GM19438 (cell line): ENCODE measurements at regions not wholly inside any gene's neighbourhood (a gene's known extent, or its start where the extent isn't known, plus 50 kb on each side); places are given as distances from the start of the nearest gene placed in this dataset.
A peak's percentile ranks its signal among the peaks of the same experiment; 100 is the strongest.

Source experiments
- ATAC-seq: cut with Tn5 transposase; IDR thresholded peaks from one replicate; pipeline ENCODE4 v1.9.1; 2021; ENCODE audit warnings: low read depth; ENCODE audit not compliant: unreplicated experiment

DNA sequence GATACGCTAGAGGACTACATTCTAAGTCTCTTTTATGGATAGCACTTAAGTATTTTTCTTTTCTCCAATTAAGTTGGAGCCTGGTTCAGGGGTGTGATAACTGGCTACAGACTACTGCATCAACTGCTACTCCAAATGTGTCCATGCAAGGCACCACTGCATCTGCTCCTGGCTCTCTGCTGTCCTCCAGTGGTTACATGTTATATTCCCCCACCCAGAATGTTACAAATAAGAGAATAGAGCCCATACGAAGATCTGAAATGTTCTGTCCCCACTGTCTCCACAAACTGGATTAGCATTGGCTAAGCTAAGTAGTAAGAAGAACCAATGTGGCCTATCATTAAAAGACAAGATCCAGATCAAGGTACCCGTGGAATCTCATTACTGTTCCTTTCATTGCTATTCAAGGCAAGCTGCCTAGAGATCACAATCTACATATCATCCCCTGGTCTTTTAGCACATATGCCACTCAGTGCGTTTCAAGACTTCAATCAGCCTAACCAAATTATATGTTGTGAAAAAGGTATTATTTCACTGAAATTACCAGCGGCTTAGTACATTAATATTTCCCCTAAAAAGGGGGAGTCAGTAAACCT, 308.3 kb upstream of the SLC8A1 start:
- no peak for ATAC-seq

DNA sequence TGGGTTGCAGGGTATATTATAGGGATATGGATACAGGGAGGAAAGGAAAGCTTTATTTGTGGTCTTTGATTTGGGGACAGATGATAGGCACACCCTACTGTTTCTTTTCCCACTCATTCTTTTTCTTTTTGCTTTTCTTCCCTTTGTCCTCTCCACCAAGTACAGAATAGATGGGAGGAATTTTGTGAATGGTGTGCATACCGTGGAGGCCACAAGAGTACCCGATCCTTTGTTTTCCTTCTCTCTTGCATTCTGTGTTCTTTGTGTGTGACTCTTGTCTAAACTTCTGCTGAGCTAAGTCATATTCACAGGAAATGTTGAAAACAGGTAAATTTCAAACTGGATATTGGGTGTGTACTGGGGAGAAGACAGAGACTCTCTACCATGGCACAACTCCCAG, 321.4 kb upstream of the SLC8A1 start:
- ATAC-seq, result no peak

DNA sequence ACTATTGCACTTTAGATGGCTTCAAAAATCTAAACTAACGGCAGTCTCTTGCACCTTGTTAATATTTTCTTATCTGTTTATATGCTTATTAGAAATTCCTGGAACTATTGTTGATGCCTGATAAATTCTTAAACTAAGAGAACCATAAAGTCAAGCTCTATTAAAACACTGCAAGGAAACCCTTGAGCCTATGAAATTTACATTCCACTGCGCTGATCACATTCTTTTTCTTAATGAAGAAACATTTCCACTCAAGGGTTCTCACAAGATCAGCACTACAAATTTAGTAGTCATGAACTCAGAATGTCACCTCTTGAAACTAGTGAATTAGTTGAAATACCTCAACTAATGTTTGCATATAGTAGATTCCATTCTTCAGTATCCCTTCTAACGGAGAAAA, 331.8 kb upstream of the SLC8A1 start:
- ATAC-seq, result no peak

DNA sequence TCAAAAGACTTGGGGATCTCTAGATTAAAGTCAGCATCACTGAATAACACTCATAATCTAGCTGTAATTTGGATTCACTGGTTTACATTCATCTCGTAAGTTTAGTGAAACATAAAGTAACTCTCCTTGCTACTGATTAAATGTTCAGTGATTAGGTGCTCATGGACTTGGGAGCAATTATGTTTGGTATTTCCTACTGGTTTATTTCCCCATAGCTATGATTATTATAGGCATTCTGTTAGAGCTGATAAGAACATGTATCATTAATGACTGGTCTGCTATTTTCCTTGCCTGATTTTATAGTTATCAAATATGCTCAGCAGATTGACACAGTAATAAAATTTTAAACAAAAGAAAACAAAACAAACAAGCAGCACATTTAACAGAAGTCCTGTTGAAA, 334.7 kb upstream of the SLC8A1 start:
- ATAC-seq, result no peak

DNA sequence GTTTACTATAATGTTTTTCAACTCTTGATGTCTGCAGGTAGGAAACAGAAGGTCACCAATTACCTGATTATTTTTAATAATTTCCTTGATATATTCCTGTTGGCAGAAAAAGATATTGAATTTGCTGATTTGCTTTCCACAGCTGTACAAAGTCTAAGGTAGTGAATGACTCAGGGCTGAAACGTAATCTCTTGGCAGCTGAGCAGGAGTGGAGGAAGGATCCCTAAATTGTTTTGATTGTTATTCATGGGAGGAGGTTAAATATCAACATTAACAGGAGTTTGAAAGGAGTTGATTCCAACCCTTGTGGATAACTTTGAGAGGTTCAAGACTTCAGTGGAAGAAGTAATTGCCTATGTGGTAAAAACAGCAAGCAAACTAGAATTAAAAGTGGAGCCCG, 345.2 kb upstream of the SLC8A1 start:
- no peak for ATAC-seq

DNA sequence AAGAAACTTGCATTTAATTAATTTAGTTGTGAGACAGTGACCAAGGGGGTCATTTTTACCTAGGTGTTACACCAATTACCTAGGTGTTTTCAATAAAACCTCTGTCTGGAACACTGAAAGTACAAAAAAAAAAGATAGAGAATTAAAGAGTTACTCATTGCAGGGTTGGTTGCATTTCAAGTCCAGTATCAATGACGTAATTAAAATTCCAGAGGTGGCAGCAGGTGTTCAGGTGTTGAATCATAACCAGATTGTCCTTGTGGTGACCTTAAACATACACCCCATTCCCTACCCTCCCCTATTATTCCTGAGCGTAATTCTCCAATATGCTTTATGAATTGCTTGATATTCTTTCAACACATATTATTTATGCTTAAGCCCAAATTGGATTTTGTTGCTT, 352.0 kb upstream of the SLC8A1 start:
- no peak for ATAC-seq

DNA sequence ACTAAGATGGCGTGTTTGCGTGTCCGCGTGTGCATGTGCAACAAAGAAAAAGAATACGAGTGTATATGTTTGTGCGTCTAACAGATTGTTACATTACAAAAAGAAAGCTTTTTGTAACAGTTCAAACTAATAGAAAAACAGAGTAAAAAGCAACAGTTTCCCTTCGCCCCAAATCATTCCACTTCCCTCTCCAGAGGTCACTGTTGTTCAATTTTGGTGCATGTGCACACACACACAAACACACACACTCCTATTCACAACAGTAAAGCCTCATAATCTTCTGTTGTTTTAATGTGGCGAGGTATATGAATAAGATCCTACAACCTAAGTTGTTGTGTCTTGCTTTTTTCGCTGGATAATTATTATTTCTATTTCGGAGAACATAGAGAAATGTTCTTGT, 357.3 kb upstream of the SLC8A1 start:
- no peak for ATAC-seq

DNA sequence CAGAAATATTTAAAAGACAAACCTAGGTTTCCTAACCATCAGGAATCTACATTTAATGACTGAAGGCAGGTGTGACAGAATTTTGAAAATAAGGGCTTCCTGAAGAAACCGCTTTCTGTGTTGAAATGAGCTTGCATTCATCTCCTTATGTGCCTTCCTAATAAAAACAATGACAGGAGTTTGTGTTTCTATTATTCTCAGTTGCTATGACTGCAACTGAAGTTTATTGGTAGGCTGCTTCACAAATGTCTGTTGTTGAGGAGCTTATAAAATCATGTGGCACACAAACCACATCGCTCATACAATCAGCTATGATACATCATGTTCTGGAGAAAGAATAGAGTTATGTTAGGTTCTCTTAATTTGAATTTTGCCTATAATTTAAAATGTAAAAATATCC, 362.7 kb upstream of the SLC8A1 start:
- no peak for ATAC-seq

DNA sequence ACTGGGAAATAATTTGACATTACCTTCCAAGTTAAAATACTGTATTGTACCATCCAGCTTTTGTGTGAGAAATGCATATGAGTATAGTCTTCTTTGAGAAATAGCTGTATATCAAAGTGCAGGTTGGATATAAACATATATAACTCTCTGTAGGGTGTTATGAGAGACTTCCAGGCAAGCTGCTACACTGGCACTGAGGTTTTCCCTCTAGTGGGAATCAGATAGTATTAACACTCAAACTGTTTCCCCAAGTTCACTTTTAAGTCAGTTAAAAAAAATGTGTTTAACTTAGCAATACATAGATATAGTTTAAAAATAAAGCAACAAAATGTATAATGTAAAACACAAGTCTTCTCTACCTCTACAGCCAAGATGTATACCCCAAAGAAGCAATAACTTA, 368.4 kb upstream of the SLC8A1 start:
- ATAC-seq, result no peak

DNA sequence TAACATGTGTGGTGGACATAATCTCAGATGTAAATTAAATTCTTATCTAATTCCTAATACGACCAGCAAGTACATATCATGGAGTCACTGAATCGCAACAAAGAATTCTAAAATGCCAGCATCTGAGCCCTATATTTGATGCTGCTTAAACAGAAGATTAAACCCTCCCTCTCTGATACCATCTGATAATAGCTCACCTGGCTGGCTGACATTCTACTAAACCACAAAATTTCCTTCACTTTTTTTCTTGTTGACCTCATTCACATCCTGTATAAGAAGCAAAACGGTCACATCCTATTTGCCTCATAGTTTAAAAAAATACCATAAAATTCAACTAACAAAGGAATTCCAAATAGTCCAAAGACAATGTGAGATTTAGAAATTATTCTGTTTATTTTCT, 371.6 kb upstream of the SLC8A1 start:
- ATAC-seq, result no peak

DNA sequence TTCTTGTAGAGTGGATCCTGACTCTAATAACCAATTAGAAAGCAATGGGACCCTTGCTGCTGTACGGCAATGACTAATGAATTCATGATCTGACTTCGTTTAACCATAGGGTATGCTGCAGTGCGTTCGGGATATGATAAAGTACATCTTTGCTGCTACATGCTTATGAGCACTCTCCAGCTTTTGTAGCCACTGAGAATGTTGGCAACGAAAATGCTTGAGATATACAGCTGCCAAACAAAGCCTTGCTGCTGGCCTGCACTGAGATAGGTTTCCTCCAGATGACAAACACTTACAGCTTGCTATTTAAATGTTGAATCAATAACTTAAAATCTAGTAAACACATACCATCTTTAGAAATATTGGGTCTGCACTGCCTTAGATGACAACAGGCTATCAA, 372.4 kb upstream of the SLC8A1 start:
- no peak for ATAC-seq

DNA sequence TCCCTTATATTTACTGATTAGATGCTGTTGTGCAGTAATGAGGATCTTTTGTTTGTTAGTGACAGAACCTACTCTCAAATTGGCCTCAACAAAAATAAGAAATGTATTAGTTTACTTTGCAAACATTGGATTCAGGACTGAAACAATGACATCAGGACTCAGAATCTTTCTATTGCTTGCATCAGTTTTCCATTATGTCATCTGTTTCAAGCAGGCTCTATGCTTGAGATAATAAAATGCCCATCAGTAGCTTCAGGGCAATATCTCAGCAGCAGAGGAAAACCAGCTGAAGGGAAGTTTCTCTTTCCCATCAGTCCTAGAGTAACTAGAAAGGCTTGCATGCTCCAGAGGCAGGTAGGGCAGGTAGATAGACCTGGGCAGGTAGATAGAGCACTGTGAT, 375.5 kb upstream of the SLC8A1 start:
- no peak for ATAC-seq

DNA sequence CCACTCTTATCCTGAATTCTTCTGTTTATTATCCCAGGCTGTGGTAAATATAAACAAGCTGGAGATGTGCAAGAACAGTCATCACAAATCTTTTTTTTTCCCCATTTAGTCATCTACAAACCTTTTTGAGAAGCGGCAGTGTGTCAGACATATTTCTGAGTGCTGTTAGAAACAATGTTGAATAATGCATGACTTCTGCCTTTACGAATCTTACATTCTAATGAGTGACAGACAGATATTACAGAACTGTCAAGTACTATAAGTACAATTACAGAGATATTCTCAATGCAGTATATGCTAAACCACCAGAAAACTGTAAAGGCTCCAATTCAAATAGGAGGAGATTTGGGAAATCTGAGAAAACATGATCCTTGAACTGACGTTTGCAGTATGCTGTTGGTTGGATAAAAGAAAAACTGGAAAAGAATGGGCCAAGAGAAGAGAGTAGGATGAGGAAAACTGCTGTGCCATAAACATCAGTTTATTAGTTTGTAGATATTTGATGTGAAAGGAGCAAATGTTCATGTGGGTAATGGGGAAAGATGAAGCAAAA, 379.5 kb upstream of the SLC8A1 start:
- no peak for ATAC-seq

DNA sequence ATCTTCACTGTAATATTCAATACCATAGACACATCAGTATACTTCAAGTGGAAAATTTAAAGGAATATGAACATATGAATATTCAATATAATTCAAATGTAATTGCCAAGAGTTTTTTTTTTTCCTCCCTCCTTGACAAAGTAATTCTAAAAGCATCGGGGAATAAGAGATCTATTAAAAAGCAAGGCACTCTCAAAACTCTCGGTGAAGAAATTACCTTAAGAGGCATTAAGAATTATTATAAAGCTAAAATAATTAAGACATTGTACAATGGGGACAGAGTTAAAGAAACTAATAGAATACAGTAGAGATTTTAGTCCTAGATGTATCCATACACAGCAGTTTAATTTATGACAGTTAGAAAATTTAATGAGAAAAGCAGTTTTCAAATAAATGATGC, 390.0 kb upstream of the SLC8A1 start:
- no peak for ATAC-seq

DNA sequence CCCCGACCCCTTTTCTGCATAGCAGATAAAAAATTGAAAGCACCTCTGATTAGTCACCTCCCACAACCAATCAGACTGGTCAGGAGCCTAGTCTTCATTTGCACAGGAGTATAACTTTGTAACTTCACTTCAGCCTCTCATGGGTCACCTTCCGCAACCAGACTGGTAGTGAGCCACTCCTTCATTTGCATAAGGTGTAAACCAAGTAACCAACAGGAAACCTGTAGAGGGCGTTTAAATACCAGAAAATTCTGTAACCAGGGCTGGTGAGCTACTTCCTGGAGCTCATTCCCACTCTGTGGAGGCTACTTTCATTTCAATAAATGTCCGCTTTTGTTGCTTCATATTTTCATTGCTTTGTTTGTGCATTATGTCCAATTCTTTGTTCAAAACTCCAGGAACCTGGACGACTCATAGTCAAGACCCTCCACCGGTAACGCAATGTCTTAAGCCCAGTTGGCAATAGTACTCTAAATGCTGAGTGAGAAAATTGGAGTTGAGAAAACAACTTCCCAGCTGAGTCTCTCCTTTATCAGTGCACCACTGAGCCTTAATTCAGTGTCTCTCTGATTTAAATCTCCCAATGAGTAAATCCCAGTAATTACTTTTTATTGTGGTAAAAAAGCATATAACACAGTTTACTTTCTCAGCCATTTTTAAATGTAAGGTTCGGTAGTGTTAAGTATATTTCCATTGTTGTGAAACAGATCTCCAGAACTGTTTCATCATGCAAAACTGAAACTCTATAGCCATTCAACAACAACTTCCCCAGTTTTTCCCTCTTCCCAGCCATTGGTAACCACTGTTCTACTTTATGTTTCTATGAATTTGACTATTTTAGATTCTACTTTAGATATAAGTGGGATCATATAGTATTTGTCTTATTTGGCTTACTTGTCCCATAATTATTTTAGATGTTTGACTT, 392.7 kb upstream of the SLC8A1 start:
- ATAC-seq, result peak; percentile 66

DNA sequence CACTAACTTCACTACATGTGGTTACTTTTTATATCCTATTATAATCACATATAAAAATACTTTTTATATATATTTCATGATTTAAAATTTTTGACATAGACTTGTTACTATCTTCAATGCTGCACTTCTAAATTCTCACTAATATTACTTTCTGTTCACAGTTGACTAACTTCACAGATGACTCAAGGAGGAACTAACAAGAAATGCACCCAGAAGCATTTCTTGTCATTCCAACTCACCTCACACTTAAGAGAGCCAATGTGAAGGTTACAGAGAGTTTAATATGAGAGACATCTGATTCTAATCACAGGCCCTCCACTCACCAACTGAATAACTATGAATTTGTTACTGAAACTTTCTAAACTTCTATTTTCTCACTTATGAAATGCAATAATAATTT, 399.8 kb upstream of the SLC8A1 start:
- no peak for ATAC-seq

DNA sequence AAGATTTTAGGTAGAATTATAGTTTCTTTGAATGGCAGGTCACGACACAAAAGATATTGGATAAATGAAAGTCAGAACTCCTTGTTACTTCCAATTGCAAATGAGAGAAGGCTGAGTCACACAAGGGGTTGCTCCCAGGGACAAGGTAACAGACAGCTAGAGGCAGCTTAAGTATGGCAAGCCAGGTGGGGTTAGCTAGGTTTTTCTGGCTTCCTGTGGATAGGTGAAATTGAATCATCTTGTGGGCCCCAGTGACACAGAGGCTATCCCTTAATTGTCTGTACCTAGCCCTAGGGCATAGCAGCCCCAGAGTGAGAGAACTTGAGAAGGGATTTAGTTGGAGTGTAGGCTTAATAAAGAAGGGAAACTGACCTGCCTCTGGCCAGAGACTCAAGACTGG, 407.7 kb upstream of the SLC8A1 start:
- ATAC-seq, result no peak

DNA sequence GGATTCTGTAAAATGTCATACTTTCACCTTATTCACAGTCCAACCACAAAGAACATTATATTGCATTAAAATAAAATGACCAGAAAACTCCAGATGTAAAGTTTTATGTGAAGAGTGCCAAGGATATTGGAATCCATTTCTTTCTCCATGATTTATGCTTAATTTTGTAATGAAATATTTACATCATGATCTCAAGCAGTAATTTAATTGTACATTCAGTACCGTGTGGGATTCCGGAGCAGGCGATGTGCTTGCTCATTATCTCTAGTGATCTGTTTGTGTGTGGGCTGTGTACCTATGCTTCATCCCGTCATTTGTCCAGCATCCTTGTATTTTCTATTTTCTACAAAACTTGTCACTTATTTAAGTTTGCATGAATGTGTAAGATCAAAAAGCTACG, 415.9 kb upstream of the SLC8A1 start:
- ATAC-seq, result no peak

DNA sequence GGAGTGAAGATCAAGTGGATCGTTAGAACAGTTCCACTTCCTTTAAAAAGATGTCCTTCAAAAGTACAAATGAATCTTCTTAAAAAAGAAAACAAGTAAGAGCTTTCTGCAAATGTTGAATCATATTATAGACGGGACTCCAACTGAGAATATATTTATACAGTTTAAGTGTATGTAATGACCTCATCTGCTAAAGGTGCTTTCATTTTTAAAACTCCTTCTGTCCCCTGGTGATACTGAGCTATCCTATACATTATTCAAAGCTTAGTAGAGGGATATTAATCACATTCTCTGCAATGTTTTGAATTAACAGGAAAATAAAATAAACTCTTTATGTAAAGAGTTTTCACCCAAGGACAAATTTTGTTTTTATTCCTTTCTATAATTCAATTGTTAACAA, 420.7 kb upstream of the SLC8A1 start:
- no peak for ATAC-seq

DNA sequence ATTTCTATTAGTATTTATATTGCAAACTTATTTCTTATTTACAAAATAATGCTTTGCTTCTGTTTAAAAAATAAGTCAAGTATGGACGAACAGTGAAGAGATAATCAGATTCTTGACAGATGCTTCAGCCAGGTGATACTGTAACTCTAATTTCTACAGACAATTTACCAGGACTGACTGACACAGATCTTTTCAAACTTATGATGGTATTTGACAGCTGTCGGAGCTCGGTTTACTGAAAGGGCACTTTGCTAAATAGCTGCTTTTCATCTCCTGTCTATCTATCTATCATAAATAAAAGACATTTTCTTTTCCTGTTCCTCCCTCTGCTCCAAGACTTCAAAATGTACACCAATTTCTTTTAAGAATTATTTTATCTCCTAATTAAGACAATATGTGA, 422.5 kb upstream of the SLC8A1 start:
- no peak for ATAC-seq

DNA sequence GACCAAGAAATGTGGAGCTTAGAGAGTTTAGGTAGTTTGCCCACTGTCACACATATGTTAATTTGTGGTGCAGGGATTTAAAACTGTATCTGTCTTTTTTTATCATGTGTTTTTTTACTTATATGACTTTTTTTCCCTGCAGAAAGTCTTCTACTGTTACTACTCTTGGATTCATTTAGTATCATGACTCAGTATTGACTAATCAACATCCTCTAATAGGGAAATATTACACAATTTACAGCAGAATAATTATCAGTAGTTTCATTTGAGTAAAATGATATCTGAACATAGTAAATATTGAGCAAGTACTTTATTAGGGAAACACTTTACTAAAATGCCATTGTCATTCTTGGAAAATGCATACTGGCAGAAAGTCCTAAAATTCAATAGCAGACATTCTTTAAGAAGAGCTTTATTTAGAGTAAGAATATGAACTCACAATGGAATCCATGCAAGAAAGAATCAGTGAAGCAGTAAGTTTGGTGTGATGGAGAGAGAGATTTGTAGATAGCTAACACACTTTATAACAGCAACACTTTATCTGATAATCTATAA, 425.9 kb upstream of the SLC8A1 start:
- no peak for ATAC-seq

DNA sequence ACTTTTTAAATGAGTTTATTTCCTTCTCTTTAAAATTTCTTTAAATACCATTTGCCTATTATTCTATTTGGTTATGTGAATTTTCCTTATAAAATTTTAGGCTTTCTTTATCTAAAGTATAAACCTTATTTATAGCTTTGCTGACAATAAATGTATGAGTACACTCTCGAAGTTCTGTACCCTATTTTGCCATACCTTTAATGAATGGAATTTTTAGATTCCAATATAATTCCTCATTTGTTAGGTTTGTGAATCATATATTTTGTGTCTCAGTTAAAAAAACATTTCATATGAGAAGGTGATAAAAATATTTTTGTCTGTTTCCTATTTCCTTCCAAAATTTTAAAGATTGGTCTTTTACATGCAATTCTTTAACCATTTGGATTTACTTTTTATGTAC, 427.4 kb upstream of the SLC8A1 start:
- no peak for ATAC-seq
